C4-2B (cell line): ENCODE measurements at regions not wholly inside any gene's neighbourhood (a gene's known extent, or its start where the extent isn't known, plus 50 kb on each side); places are given as distances from the start of the nearest gene placed in this dataset.

Source experiments
- ZFX ChIP-seq: fragments of 450-650 bp; IDR thresholded peaks from 2 replicates; pipeline ENCODE4 v1.6.1; 2017
- TF ChIP-seq, protein P1 (sequence below): fragments of 450-650 bp; conservative IDR thresholded peaks from 2 replicates; pipeline ENCODE4 v1.5.1; 2017; ENCODE audit warnings: mild to moderate bottlenecking

DNA sequence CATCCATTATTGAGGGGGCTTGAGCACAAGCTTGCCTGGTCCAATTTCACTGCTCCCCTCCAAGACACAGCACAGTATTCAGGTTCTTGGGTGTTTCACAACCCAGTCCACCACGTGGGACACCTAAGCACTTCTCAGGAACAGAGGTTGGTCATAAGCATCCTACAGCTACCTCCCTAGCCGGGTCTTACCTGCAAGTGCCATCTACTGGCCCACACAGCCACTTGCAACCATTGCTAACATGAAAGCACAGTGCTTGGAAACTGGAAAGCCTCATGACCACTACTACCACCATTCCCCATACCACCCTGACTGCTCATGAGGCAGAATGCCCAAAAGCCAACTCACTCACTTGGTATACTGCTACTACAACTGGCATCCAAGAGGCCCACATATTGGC, 105.7 kb upstream of the RPRM start:
- TF ChIP-seq, protein P1, sequence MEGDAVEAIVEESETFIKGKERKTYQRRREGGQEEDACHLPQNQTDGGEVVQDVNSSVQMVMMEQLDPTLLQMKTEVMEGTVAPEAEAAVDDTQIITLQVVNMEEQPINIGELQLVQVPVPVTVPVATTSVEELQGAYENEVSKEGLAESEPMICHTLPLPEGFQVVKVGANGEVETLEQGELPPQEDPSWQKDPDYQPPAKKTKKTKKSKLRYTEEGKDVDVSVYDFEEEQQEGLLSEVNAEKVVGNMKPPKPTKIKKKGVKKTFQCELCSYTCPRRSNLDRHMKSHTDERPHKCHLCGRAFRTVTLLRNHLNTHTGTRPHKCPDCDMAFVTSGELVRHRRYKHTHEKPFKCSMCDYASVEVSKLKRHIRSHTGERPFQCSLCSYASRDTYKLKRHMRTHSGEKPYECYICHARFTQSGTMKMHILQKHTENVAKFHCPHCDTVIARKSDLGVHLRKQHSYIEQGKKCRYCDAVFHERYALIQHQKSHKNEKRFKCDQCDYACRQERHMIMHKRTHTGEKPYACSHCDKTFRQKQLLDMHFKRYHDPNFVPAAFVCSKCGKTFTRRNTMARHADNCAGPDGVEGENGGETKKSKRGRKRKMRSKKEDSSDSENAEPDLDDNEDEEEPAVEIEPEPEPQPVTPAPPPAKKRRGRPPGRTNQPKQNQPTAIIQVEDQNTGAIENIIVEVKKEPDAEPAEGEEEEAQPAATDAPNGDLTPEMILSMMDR = no peak
- no peak for TF ChIP-seq ZFX
